Loucy (cell line): ENCODE measurements at regions not wholly inside any gene's neighbourhood (a gene's known extent, or its start where the extent isn't known, plus 50 kb on each side); places are given as distances from the start of the nearest gene placed in this dataset.

Experiments
- H2AFZ ChIP-seq: fragments of 200-600 bp; sonication (generic); 2 replicates; pipeline ENCODE4 v1.6.0; 2016; ENCODE audit warnings: antibody characterized with exemption, mild to moderate bottlenecking, low read length, moderate library complexity
- H3F3A ChIP-seq: fragments of 200-600 bp; 2 replicates; pipeline ENCODE4 v1.6.0; 2016; ENCODE audit warnings: antibody characterized with exemption, low read depth, mild to moderate bottlenecking
- H3K27me3 ChIP-seq: fragments of 200-600 bp; sonication (generic); 2 replicates; pipeline ENCODE4 v1.6.1; 2014; ENCODE audit warnings: low read length, mild to moderate bottlenecking; ENCODE audit not compliant: insufficient read depth, poor library complexity, severe bottlenecking
- H3K36me3 ChIP-seq: fragments of 200-600 bp; sonication (generic); 2 replicates; pipeline ENCODE4 v1.6.1; 2016; ENCODE audit warnings: low read length; ENCODE audit not compliant: insufficient read depth
- H3K4me1 ChIP-seq: fragments of 200-600 bp; sonication (generic); 2 replicates; pipeline ENCODE4 v1.5.1; 2014; ENCODE audit warnings: low read length, mild to moderate bottlenecking; ENCODE audit not compliant: insufficient read depth, poor library complexity, severe bottlenecking
- H3K4me2 ChIP-seq: fragments of 200-600 bp; sonication (generic); 2 replicates; pipeline ENCODE4 v1.6.0; 2014; ENCODE audit warnings: antibody characterized with exemption, low read length, low read depth, mild to moderate bottlenecking; ENCODE audit not compliant: poor library complexity, severe bottlenecking
- H3K4me3 ChIP-seq: fragments of 200-600 bp; sonication (generic); 2 replicates; pipeline ENCODE4 v1.5.1; 2014; ENCODE audit warnings: low read length, mild to moderate bottlenecking, mixed read lengths; ENCODE audit not compliant: poor library complexity, severe bottlenecking
- H3K79me2 ChIP-seq: fragments of 200-600 bp; sonication (generic); 2 replicates; pipeline ENCODE4 v1.6.1; 2014; ENCODE audit warnings: low read length; ENCODE audit not compliant: insufficient read depth
- H3K9ac ChIP-seq: fragments of 200-600 bp; sonication (generic); 2 replicates; pipeline ENCODE4 v1.6.0; 2014; ENCODE audit warnings: mild to moderate bottlenecking, low read depth, low read length, moderate library complexity; ENCODE audit not compliant: poor library complexity, severe bottlenecking
- H3K9me2 ChIP-seq: fragments of 200-600 bp; sonication (generic); replicated peaks from 2 replicates; pipeline ENCODE4 v1.6.1; 2016; ENCODE audit warnings: low read depth, low read length, mixed read lengths
- H3K9me3 ChIP-seq: fragments of 200-600 bp; sonication (generic); 2 replicates; pipeline ENCODE4 v1.6.1; 2014; ENCODE audit warnings: mild to moderate bottlenecking, antibody characterized with exemption, low read length, low read depth; ENCODE audit not compliant: insufficient read depth
- H4K20me1 ChIP-seq: fragments of 200-600 bp; sonication (generic); 2 replicates; pipeline ENCODE4 v1.6.0; 2014; ENCODE audit warnings: antibody characterized with exemption, low read length, mild to moderate bottlenecking; ENCODE audit not compliant: insufficient read depth, poor library complexity, severe bottlenecking
- CTCF ChIP-seq: fragments of 200-600 bp; sonication (generic); conservative IDR thresholded peaks from 2 replicates; pipeline ENCODE4 v1.5.1; 2014; ENCODE audit warnings: mild to moderate bottlenecking, antibody characterized with exemption, low read length
- EZH2phosphoT487 ChIP-seq: fragments of 200-600 bp; IDR thresholded peaks from 2 replicates; pipeline ENCODE4 v1.6.1; 2018; ENCODE audit warnings: antibody characterized with exemption, mild to moderate bottlenecking, moderate library complexity, borderline replicate concordance

GRCh38 chr2:150889141-150889540 is 372.5 kb downstream of the RBM43 start:
- Histone ChIP-seq H3K4me2 (no peak overlapping the region), H2AFZ (no peak overlapping the region), H3K4me3 (no peak overlapping the region), H3K27me3 (no peaks in the 10 kb centered on the region), H3K9me3 (no peaks in the 10 kb centered on the region), H3K79me2 (no peaks in the 10 kb centered on the region), H3K9ac (no peak overlapping the region), H3K36me3 (no peaks in the 10 kb centered on the region), H4K20me1 (no peaks in the 10 kb centered on the region), H3K9me2 (no peaks in the 10 kb centered on the region), H3F3A (no peaks in the 10 kb centered on the region), H3K4me1 (no peaks in the 10 kb centered on the region)
- no peak for TF ChIP-seq EZH2phosphoT487
- TF ChIP-seq CTCF = no peak

GRCh38 chr2:150888337-150888736 is 373.3 kb downstream of the RBM43 start:
- no peak overlapping the region for H3K4me3 ChIP-seq

GRCh38 chr2:150887926-150888325 is 373.7 kb downstream of the RBM43 start:
- Histone ChIP-seq H3K9me2 (no peaks in the 10 kb centered on the region), H3K4me3 (no peak overlapping the region), H3K4me2 (no peak overlapping the region), H3K4me1 (no peaks in the 10 kb centered on the region), H2AFZ (no peak overlapping the region), H3K9me3 (no peaks in the 10 kb centered on the region), H3K36me3 (no peaks in the 10 kb centered on the region), H3K9ac (no peak overlapping the region), H3F3A (no peaks in the 10 kb centered on the region), H3K79me2 (no peaks in the 10 kb centered on the region), H4K20me1 (no peaks in the 10 kb centered on the region), H3K27me3 (no peaks in the 10 kb centered on the region)
- TF ChIP-seq CTCF (no peak), EZH2phosphoT487 (no peak)

More at GRCh38 chr2:150888337-150888736, 373.3 kb downstream of the RBM43 start:
- Histone ChIP-seq H4K20me1 (no peaks in the 10 kb centered on the region), H3K79me2 (no peaks in the 10 kb centered on the region), H3K36me3 (no peaks in the 10 kb centered on the region), H3F3A (no peaks in the 10 kb centered on the region), H3K4me1 (no peaks in the 10 kb centered on the region), H2AFZ (no peak overlapping the region), H3K27me3 (no peaks in the 10 kb centered on the region), H3K9ac (no peak overlapping the region), H3K9me2 (no peaks in the 10 kb centered on the region), H3K9me3 (no peaks in the 10 kb centered on the region), H3K4me2 (no peak overlapping the region)
- TF ChIP-seq EZH2phosphoT487 (no peak), CTCF (no peak)
